Mucosa of gallbladder (tissue), 1 donor: ENCODE measurements at regions not wholly inside any gene's neighbourhood (a gene's known extent, or its start where the extent isn't known, plus 50 kb on each side); places are given as distances from the start of the nearest gene placed in this dataset.

Experiments
- DNase-seq: peaks from one replicate; pipeline ENCODE4 v3.0.0-alpha.2; 2020; ENCODE audit warnings: low spot score
- donor health status: DM: no; HTN: no; CAD: no.

DNA sequence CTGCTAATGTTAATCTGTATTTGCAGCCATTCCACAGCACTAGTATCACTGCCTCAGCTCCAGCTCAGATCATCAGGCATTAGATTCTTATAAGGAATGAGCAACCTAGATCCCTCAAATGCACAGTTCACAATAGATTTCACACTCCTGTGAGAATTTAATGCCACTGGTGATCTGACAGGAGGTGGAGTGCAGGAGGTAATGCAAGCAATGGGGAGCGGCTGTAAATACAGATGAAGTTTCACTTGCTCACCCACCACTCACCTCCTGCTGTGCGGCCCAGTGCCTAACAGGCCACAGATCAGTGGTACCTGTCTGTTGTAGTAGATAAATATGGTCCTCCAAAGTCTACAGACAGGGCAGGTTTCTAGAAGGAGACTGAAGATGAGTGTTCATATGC, 97.7 kb upstream of the TMEFF2 start:
- no peak for DNase-seq

DNA sequence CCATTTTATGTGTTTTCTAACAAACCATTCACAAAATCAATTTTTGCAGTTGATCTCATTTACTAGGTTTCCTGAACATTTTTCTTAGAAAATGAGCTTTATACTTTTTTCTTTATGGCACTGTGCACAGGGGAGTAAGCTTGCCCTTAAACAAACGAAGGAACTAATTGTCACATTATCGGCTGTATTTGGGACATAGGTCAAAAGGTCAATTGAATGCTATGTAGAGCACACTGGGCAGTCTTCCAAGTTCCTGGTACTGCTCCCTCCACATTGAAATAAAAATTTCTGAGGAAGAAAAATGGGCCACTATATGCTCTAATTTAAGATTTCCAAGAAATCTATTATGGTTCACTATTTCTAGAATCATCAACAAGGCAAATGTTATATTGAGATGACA, 93.6 kb upstream of the TMEFF2 start:
- DNase-seq: no peak

DNA sequence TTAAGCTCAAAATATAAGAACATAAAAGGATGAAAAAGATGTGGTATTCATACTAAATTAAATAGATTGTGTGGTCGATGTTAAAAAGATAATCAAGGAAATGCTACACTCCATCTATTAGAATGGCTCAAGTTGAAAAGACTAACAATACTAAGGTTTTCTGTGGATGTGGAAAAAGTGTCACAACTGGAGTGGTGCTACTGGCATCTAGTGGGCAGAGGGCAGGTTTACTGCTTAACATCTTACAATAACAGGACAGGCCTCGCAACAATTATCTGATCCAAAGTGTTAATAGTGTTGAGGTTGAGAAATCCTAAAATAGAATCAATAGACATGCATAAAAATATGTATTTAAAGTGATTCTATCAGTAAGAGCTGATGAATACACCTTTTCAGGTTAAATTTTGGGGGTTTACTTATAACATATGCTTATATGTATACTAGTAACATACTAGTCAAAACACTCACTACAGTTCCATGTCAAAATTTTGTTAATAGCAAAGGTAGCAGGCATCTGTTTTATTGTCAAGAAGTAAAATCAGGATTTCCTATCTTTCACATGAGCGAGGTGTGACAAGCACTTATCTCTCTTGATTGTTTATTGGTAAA, 91.5 kb upstream of the TMEFF2 start:
- DNase-seq: no peak

DNA sequence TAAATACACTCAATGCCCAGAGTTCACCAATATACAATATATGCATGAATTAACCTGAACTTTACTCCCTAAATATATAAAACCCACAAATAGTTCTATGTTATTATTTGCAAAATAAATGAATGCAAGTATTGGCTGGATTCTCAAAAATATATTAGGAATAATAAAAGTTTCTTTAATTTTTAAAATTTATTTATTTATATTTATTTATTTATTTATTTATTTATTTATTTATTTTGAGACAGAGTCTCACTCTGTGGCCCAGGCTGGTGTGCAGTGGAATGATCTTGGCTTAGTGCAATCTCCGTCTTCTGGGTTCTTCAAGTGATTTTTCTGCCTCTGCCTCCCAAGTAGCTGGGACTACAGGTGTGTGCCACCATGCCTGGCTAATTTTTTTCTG, 88.7 kb upstream of the TMEFF2 start:
- no peak for DNase-seq

DNA sequence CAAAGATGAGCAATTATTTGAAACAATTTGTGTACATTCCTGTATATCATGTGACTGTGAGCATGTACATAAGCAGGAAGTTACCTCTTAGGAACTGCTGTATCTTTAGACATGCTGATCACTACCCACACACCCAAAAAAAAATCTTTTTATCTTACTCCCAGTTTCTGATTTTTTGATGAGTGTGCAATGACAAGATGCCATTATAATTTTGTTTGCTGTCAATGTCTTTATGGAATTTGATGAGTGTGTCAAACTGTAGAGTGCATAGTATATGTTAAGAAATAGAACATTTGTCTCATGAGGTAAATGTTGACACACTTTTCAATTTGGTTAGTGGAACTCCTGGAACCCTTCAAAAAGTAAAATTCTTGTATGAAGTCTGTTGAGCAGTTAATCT, 84.0 kb upstream of the TMEFF2 start:
- no peak for DNase-seq

DNA sequence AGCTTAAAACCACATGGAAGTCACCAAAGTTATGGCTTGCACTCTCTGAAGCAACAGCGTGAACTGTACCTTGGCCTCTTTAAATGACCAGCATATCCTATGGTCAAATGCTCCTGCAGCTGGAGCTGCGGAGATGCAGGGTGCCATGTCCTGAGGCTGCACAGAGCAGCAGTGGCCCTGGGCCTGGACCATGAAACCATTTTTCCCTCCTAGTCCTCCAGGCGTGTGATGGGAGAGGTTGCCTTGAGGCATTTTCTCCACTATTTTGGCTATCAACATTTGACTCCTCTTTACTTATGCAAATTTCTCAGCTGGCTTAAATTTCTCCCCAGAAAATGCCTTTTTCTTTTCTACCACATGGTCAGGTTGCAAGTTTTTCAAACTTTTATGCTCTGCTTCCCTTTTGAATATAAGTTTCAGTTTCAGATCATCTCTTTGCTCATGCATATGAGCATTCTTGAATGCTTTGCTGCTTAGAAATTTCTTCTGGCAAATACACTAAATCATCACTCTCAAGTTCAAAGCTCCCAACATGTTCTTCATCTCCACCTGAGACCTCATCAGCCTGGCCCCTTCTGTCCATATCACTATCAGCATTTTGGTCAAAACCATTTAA, 82.9 kb upstream of the TMEFF2 start:
- no peak for DNase-seq

DNA sequence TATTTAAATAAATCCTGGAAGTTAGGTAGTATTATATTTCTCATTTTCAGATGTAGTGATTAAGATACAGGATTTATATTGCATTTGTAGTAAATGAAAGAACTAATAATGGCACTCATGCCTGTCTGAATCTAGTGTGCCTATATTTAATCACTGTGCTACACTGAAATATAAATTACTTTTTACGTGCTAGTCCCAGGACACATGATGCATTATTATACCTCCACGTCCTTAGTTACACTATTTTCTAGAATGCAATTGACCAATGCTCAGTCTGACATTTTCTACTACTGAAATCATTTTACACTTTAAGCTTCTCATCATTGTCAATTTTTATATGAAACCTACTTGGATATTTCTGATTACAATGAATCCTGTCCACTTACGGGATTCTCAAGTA, 80.9 kb upstream of the TMEFF2 start:
- no peak for DNase-seq

DNA sequence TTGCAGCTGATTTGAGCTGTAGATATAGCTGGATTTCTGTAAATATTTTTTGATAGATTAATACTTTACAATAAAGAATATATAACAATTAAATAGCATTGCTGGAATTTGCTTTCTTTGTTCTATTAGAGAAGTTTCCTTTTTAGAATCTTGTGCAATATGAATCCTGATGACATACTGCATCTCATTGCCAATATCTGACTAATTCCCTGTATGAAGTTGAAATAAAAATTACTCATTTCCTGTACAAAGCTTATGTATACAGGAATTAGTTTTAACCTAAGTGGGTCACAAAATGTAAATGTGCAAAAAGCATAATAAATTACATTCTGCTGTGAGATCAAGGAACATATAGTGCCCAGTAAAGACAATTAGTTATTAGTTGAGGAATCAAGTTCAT, 72.8 kb upstream of the TMEFF2 start:
- no peak for DNase-seq

DNA sequence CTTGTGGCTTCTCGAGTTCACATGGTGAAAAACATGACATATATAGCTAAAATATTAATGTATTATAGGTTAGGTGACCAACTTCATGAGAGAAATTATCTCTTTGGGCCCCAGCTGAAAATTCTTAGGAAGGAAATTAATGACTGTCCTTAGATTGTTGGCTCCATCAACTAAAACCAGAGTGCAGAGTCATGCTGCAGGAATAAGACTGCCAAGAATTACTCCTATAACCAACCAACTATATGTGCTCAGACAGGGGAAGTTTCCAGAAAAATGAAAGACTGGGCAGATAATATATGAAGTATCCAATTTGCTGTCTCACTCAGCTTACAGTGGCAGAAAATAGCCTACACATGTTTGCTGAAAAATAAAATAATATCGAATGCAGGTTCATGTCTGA, 71.0 kb upstream of the TMEFF2 start:
- DNase-seq: no peak

DNA sequence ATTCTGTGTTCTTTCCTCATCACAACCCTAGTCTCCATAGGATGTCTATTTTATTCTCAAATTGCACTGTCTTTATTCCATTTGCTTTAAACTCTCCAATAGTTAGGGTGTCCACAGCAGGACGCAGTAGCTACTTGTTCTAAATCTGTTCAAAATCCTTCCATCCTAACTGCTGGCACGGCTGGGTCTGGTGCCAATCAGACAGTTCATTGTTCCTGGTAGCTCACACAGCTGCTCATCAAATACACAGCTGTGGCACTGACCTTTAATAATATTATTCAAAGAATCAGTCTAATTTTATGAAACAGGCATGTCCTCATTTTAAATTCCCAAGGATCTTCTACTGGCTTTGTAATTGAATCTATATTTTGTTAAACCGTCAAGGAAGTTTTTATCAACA, 59.7 kb upstream of the TMEFF2 start:
- DNase-seq: no peak

DNA sequence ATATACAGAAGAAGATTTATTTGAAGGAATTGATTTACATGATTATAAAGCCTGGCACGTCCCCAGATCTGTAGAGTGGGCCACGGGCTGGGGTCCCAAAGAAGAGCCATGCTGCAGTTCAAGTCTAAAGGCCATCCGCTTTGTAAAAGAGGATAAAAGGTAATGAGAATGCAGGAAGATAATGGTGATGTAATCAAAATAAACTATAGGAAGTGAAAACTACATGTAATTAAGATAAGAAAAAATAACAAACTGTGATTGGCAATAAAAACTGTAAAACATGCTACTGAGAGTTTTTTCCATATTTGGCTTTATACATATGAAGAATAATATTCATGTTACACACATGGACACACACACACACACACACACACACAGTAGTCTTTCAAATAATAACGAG, 59.0 kb upstream of the TMEFF2 start:
- DNase-seq: no peak

DNA sequence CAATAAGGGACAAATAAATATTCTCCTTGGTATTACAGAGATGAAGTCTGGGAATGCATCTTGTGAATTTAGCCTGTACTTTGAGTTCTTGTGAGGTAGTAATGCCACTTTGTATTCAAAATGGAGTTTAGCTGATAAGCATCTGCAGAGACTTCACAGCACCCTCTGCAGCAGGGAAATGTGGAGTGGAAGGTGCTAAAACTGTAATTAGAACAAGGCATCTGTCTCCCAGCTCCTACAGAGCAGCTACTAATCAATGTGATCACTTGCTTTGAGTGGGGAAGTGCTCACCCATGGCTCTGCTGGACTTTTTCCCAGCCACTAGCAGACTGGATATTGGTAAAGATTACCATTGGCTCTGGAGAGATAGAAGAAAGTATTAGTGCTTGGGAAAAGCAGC, 56.2 kb upstream of the TMEFF2 start:
- no peak for DNase-seq

DNA sequence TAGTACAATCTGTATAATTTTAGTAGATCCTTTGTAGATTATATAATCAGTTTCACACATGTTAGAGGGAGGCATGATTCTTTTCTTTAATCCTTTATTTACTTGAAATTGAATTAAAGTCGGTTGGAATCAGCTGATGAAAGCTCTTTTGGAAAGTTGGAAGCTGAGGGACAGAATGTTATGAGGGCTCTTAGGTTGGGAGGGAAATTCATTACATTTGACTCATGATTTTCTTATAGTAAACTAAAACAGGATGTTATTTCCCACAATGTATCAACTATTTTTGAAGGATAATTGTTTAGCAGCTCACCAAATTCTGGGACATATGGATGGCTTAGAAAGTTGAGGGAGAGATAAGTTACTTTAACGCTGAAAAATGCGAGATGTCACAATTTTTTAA, 52.7 kb upstream of the TMEFF2 start:
- no peak for DNase-seq

DNA sequence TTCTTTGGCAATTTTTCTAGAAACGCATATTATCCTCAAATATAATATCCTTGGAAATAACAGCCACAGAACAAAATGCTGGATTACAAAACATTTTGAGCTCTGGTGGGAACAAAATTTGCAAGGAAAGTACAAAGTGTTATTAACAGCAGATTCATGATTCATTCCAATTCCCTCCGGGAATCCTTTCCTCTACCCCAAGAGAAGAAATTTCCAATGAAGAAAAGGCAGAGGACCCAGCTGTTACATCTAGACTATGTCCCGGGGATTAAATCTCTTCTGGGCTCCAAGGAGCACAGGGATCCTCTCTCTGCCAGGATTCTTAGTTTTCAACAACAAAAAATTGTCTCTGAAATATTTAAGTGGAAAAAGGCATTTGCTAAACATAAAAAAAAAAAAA, 51.6 kb upstream of the TMEFF2 start:
- no peak for DNase-seq

DNA sequence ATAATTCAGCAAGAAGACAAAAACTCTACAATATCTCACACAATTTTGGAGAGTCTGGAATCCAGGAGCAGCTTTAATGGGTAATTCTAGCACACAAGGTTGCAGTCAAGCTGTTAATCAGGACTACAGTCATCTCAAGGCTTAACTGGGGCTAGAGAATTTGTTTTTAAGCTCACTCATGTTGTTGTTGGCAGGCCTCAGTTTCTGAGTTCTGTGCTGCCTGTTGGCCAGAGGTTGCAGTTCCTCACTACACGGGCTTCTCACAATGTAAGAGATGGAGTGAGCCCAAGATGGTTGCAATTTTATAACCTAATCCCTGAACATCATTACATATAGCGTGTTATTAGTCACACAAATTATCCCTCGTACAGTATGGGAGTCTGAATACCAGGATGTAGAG, 50.6 kb upstream of the TMEFF2 start:
- DNase-seq: no peak
